Body of pancreas (tissue), 4 donors: ENCODE measurements at regions not wholly inside any gene's neighbourhood (a gene's known extent, or its start where the extent isn't known, plus 50 kb on each side); places are given as distances from the start of the nearest gene placed in this dataset.

Source experiments
- POLR2A ChIP-seq, 3 donors: fragments of 450-650 bp; IDR thresholded peaks; one replicate each; pipeline ENCODE4 v1.6.1; 2016; ENCODE audit warnings: antibody characterized with exemption in 3 of 3, mild to moderate bottlenecking in 2 of 3
- TF ChIP-seq, protein P1 (sequence below), 7 experiments: fragments of 450-650 bp in 4 of 7; fragments of 200-600 bp in 3 of 7; sonication (generic) in 3 of 7; IDR thresholded peaks; one replicate each; pipeline ENCODE4 v1.5.1; 2016 to 2019; ENCODE audit warnings: antibody characterized with exemption in 7 of 7

DNA sequence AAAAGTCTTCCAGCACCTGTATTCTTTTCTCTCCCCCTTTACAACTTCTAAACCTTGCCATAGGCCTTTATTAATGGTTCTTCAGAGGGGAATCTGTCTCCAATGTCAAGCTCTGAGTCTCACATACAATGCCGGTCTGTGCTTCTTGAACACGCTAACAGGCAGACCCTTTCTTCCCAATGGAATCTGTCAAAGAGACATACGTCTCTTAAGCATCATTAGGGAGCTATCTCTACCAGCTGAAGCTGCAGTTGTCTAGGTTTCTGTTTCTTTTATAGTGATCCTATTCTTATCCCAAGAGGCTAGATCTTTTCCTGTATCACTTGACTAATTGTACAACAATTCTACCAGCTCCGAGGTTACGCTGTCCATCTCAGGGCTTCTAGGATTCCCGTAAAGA, 560.8 kb upstream of the NBEA start:
- TF ChIP-seq, protein P1, sequence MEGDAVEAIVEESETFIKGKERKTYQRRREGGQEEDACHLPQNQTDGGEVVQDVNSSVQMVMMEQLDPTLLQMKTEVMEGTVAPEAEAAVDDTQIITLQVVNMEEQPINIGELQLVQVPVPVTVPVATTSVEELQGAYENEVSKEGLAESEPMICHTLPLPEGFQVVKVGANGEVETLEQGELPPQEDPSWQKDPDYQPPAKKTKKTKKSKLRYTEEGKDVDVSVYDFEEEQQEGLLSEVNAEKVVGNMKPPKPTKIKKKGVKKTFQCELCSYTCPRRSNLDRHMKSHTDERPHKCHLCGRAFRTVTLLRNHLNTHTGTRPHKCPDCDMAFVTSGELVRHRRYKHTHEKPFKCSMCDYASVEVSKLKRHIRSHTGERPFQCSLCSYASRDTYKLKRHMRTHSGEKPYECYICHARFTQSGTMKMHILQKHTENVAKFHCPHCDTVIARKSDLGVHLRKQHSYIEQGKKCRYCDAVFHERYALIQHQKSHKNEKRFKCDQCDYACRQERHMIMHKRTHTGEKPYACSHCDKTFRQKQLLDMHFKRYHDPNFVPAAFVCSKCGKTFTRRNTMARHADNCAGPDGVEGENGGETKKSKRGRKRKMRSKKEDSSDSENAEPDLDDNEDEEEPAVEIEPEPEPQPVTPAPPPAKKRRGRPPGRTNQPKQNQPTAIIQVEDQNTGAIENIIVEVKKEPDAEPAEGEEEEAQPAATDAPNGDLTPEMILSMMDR (IDR thresholded peaks at IDR 0.05), result no peak
- no peak for TF ChIP-seq POLR2A (IDR thresholded peaks at IDR 0.05)
